SU-DHL-6 (cell line): ENCODE measurements at regions not wholly inside any gene's neighbourhood (a gene's known extent, or its start where the extent isn't known, plus 50 kb on each side); places are given as distances from the start of the nearest gene placed in this dataset.

ENCODE experiments used
- H2AFZ ChIP-seq: fragments of 200-600 bp; sonication (generic); 2 replicates; pipeline ENCODE4 v1.6.1; 2014; ENCODE audit warnings: low read depth, mild to moderate bottlenecking, moderate library complexity, mixed read lengths, antibody characterized with exemption, low read length; ENCODE audit not compliant: severe bottlenecking
- H3F3A ChIP-seq: fragments of 200-600 bp; shearing (Covaris generic); 2 replicates; pipeline ENCODE4 v1.6.0; 2016; ENCODE audit warnings: antibody characterized with exemption, mild to moderate bottlenecking; ENCODE audit not compliant: insufficient read depth
- H3K27ac ChIP-seq: fragments of 200-600 bp; sonication (generic); 2 replicates; pipeline ENCODE4 v1.5.1; 2016; ENCODE audit warnings: low read depth, mild to moderate bottlenecking, low read length, moderate library complexity, mixed read lengths
- H3K27me3 ChIP-seq: fragments of 200-600 bp; sonication (generic), shearing (Covaris generic); 2 replicates; pipeline ENCODE4 v1.6.0; 2014; ENCODE audit warnings: mild to moderate bottlenecking, low read length
- H3K36me3 ChIP-seq: fragments of 200-600 bp; sonication (generic); 2 replicates; pipeline ENCODE4 v1.6.1; 2014; ENCODE audit warnings: mild to moderate bottlenecking, low read length, mixed read lengths
- H3K4me2 ChIP-seq: fragments of 300-600, 200-600 bp; shearing (Covaris generic), sonication (generic); 2 replicates; pipeline ENCODE4 v1.6.0; 2014; ENCODE audit warnings: low read length, low read depth, mild to moderate bottlenecking; ENCODE audit not compliant: poor library complexity, severe bottlenecking
- H3K4me3 ChIP-seq: fragments of 200-600 bp; sonication (generic); 2 replicates; pipeline ENCODE4 v1.5.1; 2014; ENCODE audit warnings: antibody characterized with exemption, low read length, mild to moderate bottlenecking, mixed read lengths; ENCODE audit not compliant: insufficient read depth, poor library complexity, severe bottlenecking
- H3K79me2 ChIP-seq: fragments of 200-600 bp; sonication (generic); 2 replicates; pipeline ENCODE4 v1.6.1; 2014; ENCODE audit warnings: mild to moderate bottlenecking, low read length, moderate library complexity; ENCODE audit not compliant: insufficient read depth
- H3K9ac ChIP-seq: fragments of 200-600 bp; sonication (generic); 2 replicates; pipeline ENCODE4 v1.7.0; 2014; ENCODE audit warnings: mild to moderate bottlenecking, low read length
- H3K9me2 ChIP-seq: fragments of 200-600 bp; sonication (generic); replicated peaks from 2 replicates; pipeline ENCODE4 v1.6.1; 2014; ENCODE audit warnings: low read length; ENCODE audit not compliant: insufficient read depth
- H3K9me3 ChIP-seq: fragments of 200-600 bp; sonication (generic); 2 replicates; pipeline ENCODE4 v1.6.1; 2014; ENCODE audit warnings: low read length, mixed read lengths; ENCODE audit not compliant: insufficient read depth
- H4K20me1 ChIP-seq: fragments of 200-600 bp; sonication (generic); 2 replicates; pipeline ENCODE4 v1.6.1; 2014; ENCODE audit warnings: low read depth, mild to moderate bottlenecking, antibody characterized with exemption, low read length, moderate library complexity, mixed read lengths
- CTCF ChIP-seq: fragments of 200-600 bp; sonication (generic); IDR thresholded peaks from one replicate; pipeline ENCODE4 v1.5.1; 2017; ENCODE audit warnings: antibody characterized with exemption, mild to moderate bottlenecking, low read length, moderate library complexity; ENCODE audit not compliant: insufficient read depth, poor library complexity, severe bottlenecking
- EZH2phosphoT487 ChIP-seq: fragments of 200-600 bp; sonication (generic), shearing (Covaris generic); conservative IDR thresholded peaks from 2 replicates; pipeline ENCODE4 v1.6.1; 2018; ENCODE audit warnings: mild to moderate bottlenecking, antibody characterized with exemption, low read length, moderate library complexity, mixed read lengths

GRCh38 chr3:46112296-46112695, 85.0 kb upstream of the XCR1 start:
- Histone ChIP-seq H3K36me3 (no peaks in the 10 kb centered on the region), H3K4me2 (no peak overlapping the region), H3K4me3 (no peak overlapping the region), H3F3A (no peaks in the 10 kb centered on the region), H4K20me1 (no peaks in the 10 kb centered on the region), H2AFZ (no peak overlapping the region), H3K9me3 (no peaks in the 10 kb centered on the region), H3K9ac (no peak overlapping the region), H3K79me2 (no peaks in the 10 kb centered on the region), H3K27ac (no peak overlapping the region), H3K27me3 (no peaks in the 10 kb centered on the region), H3K9me2 (no peaks in the 10 kb centered on the region)
- TF ChIP-seq EZH2phosphoT487 (no peak), CTCF (no peak)

GRCh38 chr3:46110701-46111493, 83.6 kb upstream of the XCR1 start:
- H3K36me3 ChIP-seq = no peaks in the 10 kb centered on the region
- TF ChIP-seq CTCF (no peak), EZH2phosphoT487 (no peak)
- H3K79me2 ChIP-seq = no peaks in the 10 kb centered on the region
- no peak overlapping the region for H3K4me2 ChIP-seq
- H3K9me3 ChIP-seq = no peaks in the 10 kb centered on the region
- H3K9me2 ChIP-seq = no peaks in the 10 kb centered on the region
- H3K9ac ChIP-seq = no peak overlapping the region
- H3K27ac ChIP-seq = no peak overlapping the region
- H3F3A ChIP-seq = no peaks in the 10 kb centered on the region
- H3K4me3 ChIP-seq = no peak overlapping the region
- H2AFZ ChIP-seq = no peak overlapping the region
- no peaks in the 10 kb centered on the region for H3K27me3 ChIP-seq
- H4K20me1 ChIP-seq = no peaks in the 10 kb centered on the region

GRCh38 chr3:46107682-46108081, 80.4 kb upstream of the XCR1 start:
- TF ChIP-seq CTCF (no peak), EZH2phosphoT487 (no peak)
- Histone ChIP-seq H3K27ac (no peak overlapping the region), H3K79me2 (no peaks in the 10 kb centered on the region), H3K9me2 (no peaks in the 10 kb centered on the region), H3K9ac (no peak overlapping the region), H3K27me3 (no peaks in the 10 kb centered on the region), H3K4me2 (no peak overlapping the region), H3K9me3 (no peaks in the 10 kb centered on the region), H3K4me3 (no peak overlapping the region), H3K36me3 (no peaks in the 10 kb centered on the region), H2AFZ (no peak overlapping the region), H4K20me1 (no peaks in the 10 kb centered on the region), H3F3A (no peaks in the 10 kb centered on the region)
